GM23338 (cell line): ENCODE measurements at regions not wholly inside any gene's neighbourhood (a gene's known extent, or its start where the extent isn't known, plus 50 kb on each side); places are given as distances from the start of the nearest gene placed in this dataset.

Experiments
- CTCF ChIP-seq, 2 experiments: fragments of 200-600 bp in 1 of 2; sonication (generic) in 1 of 2; conservative IDR thresholded peaks; 2 replicates each; pipeline versions ENCODE4 v1.5.1 to v1.6.1; 2016 to 2017; ENCODE audit warnings: antibody characterized with exemption in 2 of 2, low read depth in 2 of 2, mild to moderate bottlenecking in 2 of 2, moderate library complexity in 1 of 2
- EZH2 ChIP-seq: fragments of 200-600 bp; sonication (generic); IDR thresholded peaks from one replicate; pipeline ENCODE4 v1.8.0; 2017; ENCODE audit warnings: antibody characterized with exemption, mild to moderate bottlenecking, low read depth; ENCODE audit not compliant: unreplicated experiment
- EZH2phosphoT487 ChIP-seq: fragments of 200-600 bp; sonication (generic); IDR thresholded peaks from one replicate; pipeline ENCODE4 v1.8.1; 2018; ENCODE audit warnings: antibody characterized with exemption; ENCODE audit not compliant: unreplicated experiment
- JUNB ChIP-seq: IDR thresholded peaks from one replicate; pipeline ENCODE4 v1.6.1; 2016; ENCODE audit warnings: antibody characterized with exemption; ENCODE audit not compliant: unreplicated experiment

- TF ChIP-seq CTCF (conservative IDR thresholded peaks at IDR 0.05; ENCODE audit: low read depth in 2 of 2), result no peak
- TF ChIP-seq JUNB, result no peak
- TF ChIP-seq EZH2phosphoT487, result no peak
- TF ChIP-seq EZH2, result no peak
These were observed 1309.2 kb upstream of the WWC1 start for GRCh38 chr5:166982226-166982625.
